GM13976 (cell line): ENCODE measurements at regions not wholly inside any gene's neighbourhood (a gene's known extent, or its start where the extent isn't known, plus 50 kb on each side); places are given as distances from the start of the nearest gene placed in this dataset.
"Not testable (repeated sequence)": the region's sequence is repeated elsewhere in the genome, so short reads cannot be mapped to it uniquely, and the experiment has no call there.

Experiments used
- DNase-seq: peaks from one replicate; pipeline ENCODE4 v3.0.0; 2012; ENCODE audit warnings: low spot score
- CTCF ChIP-seq: IDR thresholded peaks from 2 replicates; pipeline ENCODE4 v1.5.1; 2012; ENCODE audit warnings: borderline replicate concordance, mild to moderate bottlenecking; ENCODE audit not compliant: insufficient read depth; ENCODE audit errors: extremely low read depth, missing control alignments, control extremely low read depth
- in situ Hi-C: fragments of 300-500 bp; cut with MboI; formaldehyde crosslinking; loops from one replicate; pipeline ENCODE4 v1.12.0; 2022; ENCODE audit warnings: low sequenced_read_pairs, mixed read lengths, inconsistent platforms; ENCODE audit not compliant: unreplicated experiment

DNA sequence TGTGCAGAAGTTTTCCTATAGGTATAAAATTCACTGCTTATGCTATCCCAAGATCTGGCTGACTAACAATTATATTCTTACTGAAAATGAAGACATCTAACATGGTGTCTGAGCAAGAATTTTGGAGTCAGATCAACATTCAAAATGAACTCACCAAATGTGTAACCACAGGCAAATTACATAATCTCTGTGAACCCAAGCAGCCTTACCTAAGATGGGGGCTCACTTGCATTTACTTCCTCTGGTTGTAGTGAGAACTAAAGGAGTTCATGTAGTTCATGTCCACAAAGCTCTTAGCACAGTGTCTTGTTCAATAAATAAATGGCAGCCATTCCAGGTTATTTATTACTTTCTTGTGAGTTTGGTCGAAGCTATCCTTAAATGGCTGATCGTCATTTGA, 163.9 kb upstream of the LCORL start:
- in situ Hi-C loops = no loop called here
- no peak for TF ChIP-seq CTCF

DNA sequence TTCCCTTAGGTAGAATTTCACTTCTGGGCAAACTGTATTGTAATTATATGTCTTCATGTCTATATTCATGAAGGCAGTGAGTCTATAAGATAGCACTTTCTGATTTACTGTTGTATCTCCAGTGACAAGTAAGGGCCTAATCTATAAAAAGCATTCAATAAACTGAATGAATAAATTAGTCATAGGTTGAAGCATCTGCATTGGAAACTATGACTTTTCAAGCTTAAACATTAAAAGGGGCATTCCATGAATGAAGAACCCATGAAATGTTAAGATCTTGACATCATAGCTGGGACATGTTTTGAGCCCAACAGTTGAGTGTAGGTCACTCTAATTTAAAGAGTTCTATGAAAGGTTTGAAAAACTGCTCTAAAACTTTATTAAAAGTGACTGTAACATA, 159.3 kb upstream of the LCORL start:
- in situ Hi-C loops = no loop called here
- TF ChIP-seq CTCF = no peak
- no peak for DNase-seq

More for the DNA sequence above, 163.9 kb upstream of the LCORL start:
- DNase-seq = no peak

- in situ Hi-C loops = no loop called here
- no peak for DNase-seq
- TF ChIP-seq CTCF = no peak
Measured at GRCh38 chr4:18180122-18180521, 158.6 kb upstream of the LCORL start.

- DNase-seq = no peak
- no peak for TF ChIP-seq CTCF
- in situ Hi-C loops = no loop called here
Measured at GRCh38 chr4:18171896-18172295, 150.3 kb upstream of the LCORL start.

- DNase-seq = no peak
- in situ Hi-C loops = no loop called here
Measured at GRCh38 chr4:18167831-18168230, 146.3 kb upstream of the LCORL start.

DNA sequence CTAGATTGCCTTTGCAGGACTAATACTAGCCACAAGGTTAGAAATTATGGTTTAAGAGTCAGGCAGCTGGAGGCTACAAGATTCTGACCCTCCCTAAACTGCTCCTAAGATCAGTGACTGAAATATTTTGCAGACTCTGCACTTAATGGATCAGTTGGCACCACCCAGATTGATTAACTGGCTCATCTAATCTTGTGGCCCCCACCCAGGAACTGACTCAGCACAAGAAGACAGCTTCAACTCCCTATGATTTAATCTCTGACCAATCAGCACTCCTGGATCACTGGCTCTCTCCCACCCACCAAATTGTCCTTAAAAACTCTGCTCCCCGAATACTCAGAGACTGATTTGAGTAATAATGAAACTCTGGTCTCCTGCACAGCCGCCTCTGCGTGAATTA, 145.4 kb upstream of the LCORL start:
- in situ Hi-C loops = no loop called here
- no peak for TF ChIP-seq CTCF
- no peak for DNase-seq

More at GRCh38 chr4:18167831-18168230, 146.3 kb upstream of the LCORL start:
- TF ChIP-seq CTCF = no peak

DNA sequence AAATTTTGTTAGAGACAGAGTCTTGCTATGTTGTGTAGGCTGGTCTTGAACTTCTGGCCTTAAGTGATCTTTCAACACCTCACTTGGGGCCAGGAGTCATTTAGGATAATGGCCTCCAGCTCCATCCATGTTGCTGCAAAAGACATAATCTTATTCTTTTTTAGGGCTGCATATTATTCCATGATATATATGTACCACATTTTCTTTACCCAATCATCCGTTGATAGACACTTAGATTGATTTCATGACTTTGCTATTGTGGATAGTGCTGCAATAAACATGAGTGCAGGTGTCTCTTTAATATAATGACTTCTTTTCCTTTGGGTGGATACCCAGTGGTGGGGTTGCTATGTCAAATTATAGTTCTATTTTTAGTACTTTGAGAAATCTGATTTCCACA, 140.9 kb upstream of the LCORL start:
- in situ Hi-C loops = no loop called here
- no peak for TF ChIP-seq CTCF
- no peak for DNase-seq

- in situ Hi-C loops, DNase-seq: not testable (repeated sequence)
Measured at GRCh38 chr4:18159117-18159912, 137.8 kb upstream of the LCORL start.
